ENCODE measurements at regions not wholly inside any gene's neighbourhood (a gene's known extent, or its start where the extent isn't known, plus 50 kb on each side); places are given as distances from the start of the nearest gene placed in this dataset.

DNA sequence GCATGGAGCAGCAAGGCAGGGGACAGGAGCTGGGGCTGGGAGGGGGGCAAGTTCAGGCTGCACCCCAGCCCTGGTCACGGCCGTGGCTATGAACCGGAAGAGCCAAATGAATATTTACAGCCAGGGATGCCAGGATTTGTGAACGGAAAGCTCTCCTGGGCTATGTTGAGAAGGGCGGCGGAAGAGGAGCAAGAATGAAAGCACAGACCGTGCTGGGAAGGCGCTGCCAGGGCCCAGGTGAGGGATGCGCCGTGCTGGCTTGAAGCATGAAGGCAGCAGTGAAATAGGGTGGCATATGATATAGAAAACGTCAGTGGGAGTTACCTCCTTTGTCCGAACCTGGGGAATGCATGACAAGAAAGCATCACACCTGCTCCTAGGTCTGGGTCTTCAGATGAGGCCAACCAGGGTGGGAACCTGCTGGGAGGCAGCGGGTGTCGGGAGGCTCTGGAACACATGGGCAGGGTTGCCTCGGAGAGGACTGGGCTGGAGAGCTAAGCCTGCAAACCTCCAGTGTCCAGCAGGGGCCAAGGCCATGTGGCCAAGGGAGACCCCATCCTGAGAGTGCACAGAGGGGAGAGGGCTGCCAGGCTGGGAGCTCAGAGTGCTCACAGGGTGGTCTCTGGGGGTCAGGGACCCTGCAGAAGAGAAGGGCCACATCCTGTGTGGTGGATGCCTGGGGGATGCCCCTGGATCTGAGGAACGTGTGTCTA, 120.6 kb upstream of the TCERG1L start:
- no peaks in the 10 kb centered on the region for H3K9me3 Mint-ChIP-seq
- Histone ChIP-seq H3K9me3 (ENCODE audit: control insufficient read depth, insufficient read depth, low read length) (no peaks in the 10 kb centered on the region), H3K4me1 (ENCODE audit: control insufficient read depth, insufficient read depth, low read length) (no peaks in the 10 kb centered on the region), H3K4me3 (ENCODE audit: low read length) (no peak overlapping the region), H3K36me3 (ENCODE audit: control insufficient read depth, insufficient read depth, low read length) (no peaks in the 10 kb centered on the region), H3K27me3 (ENCODE audit: control insufficient read depth, insufficient read depth, low read length) (no peaks in the 10 kb centered on the region), H3K27ac (ENCODE audit: low read length) (no peak overlapping the region)
- DNase-seq (no peak), ATAC-seq (no peak)
- TF ChIP-seq, protein P1, sequence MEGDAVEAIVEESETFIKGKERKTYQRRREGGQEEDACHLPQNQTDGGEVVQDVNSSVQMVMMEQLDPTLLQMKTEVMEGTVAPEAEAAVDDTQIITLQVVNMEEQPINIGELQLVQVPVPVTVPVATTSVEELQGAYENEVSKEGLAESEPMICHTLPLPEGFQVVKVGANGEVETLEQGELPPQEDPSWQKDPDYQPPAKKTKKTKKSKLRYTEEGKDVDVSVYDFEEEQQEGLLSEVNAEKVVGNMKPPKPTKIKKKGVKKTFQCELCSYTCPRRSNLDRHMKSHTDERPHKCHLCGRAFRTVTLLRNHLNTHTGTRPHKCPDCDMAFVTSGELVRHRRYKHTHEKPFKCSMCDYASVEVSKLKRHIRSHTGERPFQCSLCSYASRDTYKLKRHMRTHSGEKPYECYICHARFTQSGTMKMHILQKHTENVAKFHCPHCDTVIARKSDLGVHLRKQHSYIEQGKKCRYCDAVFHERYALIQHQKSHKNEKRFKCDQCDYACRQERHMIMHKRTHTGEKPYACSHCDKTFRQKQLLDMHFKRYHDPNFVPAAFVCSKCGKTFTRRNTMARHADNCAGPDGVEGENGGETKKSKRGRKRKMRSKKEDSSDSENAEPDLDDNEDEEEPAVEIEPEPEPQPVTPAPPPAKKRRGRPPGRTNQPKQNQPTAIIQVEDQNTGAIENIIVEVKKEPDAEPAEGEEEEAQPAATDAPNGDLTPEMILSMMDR (IDR thresholded peaks at IDR 0.05) = no peak
- peaks cover 7 to 19% of the 10 kb centered on the region in 2 donors for H3K27me3 Mint-ChIP-seq (ENCODE audit: low read depth in 2 of 2)
- WGBS (ENCODE audit: insufficient coverage) = 80% methylated on average over 16 of the region's 16 CpGs
- intact Hi-C loops (cut with micrococcal nuclease) = no loop called here
- no peaks in the 10 kb centered on the region for H3K4me1 Mint-ChIP-seq
- H3K36me3 Mint-ChIP-seq = no peaks in the 10 kb centered on the region
- no peak overlapping the region for H3K4me3 Mint-ChIP-seq
- no peak overlapping the region for H3K27ac Mint-ChIP-seq

DNA sequence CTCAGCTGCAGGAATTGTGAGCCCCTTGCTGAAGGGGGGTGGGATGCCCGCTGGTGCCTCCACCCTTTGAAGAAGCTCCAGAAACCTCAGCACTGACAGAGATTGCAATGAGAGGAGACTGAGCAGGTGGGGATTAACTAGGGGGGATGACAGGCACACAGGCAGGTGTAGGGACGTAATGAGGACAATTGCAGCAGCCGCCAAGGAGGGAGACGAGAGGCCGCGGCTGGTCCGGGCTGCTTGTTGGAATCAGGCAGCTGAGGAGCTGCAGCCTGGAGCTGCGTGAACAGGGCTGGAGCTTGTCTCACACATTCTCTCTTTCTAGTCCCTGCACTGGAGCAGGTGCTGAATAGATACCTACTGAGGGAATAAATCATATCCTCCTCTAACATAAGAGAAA, 122.0 kb upstream of the TCERG1L start:
- Histone ChIP-seq H3K27ac (ENCODE audit: low read length) (no peak overlapping the region), H3K27me3 (ENCODE audit: control insufficient read depth, insufficient read depth, low read length) (no peaks in the 10 kb centered on the region), H3K4me1 (ENCODE audit: control insufficient read depth, insufficient read depth, low read length) (no peaks in the 10 kb centered on the region), H3K36me3 (ENCODE audit: control insufficient read depth, insufficient read depth, low read length) (no peaks in the 10 kb centered on the region), H3K9me3 (ENCODE audit: control insufficient read depth, insufficient read depth, low read length) (no peaks in the 10 kb centered on the region), H3K4me3 (ENCODE audit: low read length) (no peak overlapping the region)
- no peaks in the 10 kb centered on the region for H3K4me1 Mint-ChIP-seq
- intact Hi-C loops (cut with micrococcal nuclease) = no loop called here
- H3K4me3 Mint-ChIP-seq = no peak overlapping the region
- DNase-seq = no peak
- no peaks in the 10 kb centered on the region for H3K36me3 Mint-ChIP-seq
- H3K27ac Mint-ChIP-seq = no peak overlapping the region
- TF ChIP-seq, protein P1 (IDR thresholded peaks at IDR 0.05) = no peak
- 85% methylated on average over 8 of the region's 8 CpGs for WGBS (ENCODE audit: insufficient coverage)
- ATAC-seq = no peak
- H3K9me3 Mint-ChIP-seq = no peaks in the 10 kb centered on the region
- peaks cover 7 to 19% of the 10 kb centered on the region in 2 donors for H3K27me3 Mint-ChIP-seq (ENCODE audit: low read depth in 2 of 2)

- H3K27ac ChIP-seq (ENCODE audit: low read length) = no peak overlapping the region
- intact Hi-C loops (cut with micrococcal nuclease) = no loop called here
- Mint-ChIP-seq H3K36me3 (no peaks in the 10 kb centered on the region), H3K4me1 (no peaks in the 10 kb centered on the region), H3K27me3 (ENCODE audit: low read depth in 2 of 2) (peaks cover 7 to 26% of the 10 kb centered on the region in 2 donors), H3K4me3 (no peak overlapping the region), H3K27ac (no peak overlapping the region), H3K9me3 (no peaks in the 10 kb centered on the region)
- ATAC-seq (no peak), DNase-seq (no peak)
- no peaks in the 10 kb centered on the region for H3K9me3 ChIP-seq (ENCODE audit: control insufficient read depth, insufficient read depth, low read length)
- TF ChIP-seq, protein P1 (IDR thresholded peaks at IDR 0.05) = no peak
- no peaks in the 10 kb centered on the region for H3K27me3 ChIP-seq (ENCODE audit: control insufficient read depth, insufficient read depth, low read length)
- H3K4me1 ChIP-seq (ENCODE audit: control insufficient read depth, insufficient read depth, low read length) = no peaks in the 10 kb centered on the region
- no peak overlapping the region for H3K4me3 ChIP-seq (ENCODE audit: low read length)
- H3K36me3 ChIP-seq (ENCODE audit: control insufficient read depth, insufficient read depth, low read length) = no peaks in the 10 kb centered on the region
- WGBS (ENCODE audit: insufficient coverage) = 90% methylated on average over 9 of the region's 9 CpGs
Measured at GRCh38 chr10:131435232-131435631, 123.7 kb upstream of the TCERG1L start.

Measured in natural killer cell (primary cell).